GM21515 (cell line): ENCODE measurements at regions not wholly inside any gene's neighbourhood (a gene's known extent, or its start where the extent isn't known, plus 50 kb on each side); places are given as distances from the start of the nearest gene placed in this dataset.
"Not testable (repeated sequence)": the region's sequence is repeated elsewhere in the genome, so short reads cannot be mapped to it uniquely, and the experiment has no call there.

Source experiments
- ATAC-seq: cut with Tn5 transposase; IDR thresholded peaks from one replicate; pipeline ENCODE4 v1.9.1; 2021; ENCODE audit not compliant: unreplicated experiment

DNA sequence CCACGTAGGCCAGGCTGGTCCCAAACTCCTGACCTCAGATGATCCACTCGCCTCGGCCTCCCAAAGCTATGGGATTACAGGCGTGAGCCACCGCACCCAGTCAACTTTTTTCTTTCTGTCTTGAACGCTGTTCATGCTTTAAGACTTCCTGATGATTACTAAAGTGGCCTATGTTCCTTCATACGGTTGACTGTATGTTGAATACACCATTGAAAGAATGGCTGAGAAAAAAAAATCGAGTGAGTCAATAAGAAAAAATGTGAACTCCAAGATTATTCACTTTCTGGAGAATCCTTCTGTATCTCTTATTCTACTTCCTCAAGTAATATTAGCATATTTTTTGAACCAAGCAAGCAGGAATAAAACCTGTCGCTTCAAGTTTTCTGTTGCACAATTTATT is 955.0 kb downstream of the GATA3 start:
- ATAC-seq = no peak

GRCh38 chr10:9010093-9010492 is 955.6 kb downstream of the GATA3 start:
- no peak for ATAC-seq

- ATAC-seq = no peak
These were observed 956.6 kb downstream of the GATA3 start for GRCh38 chr10:9010931-9011670.

GRCh38 chr10:9012312-9012711 is 957.8 kb downstream of the GATA3 start:
- ATAC-seq = no peak

GRCh38 chr10:9015005-9015404 is 960.5 kb downstream of the GATA3 start:
- no peak for ATAC-seq

- ATAC-seq = no peak
These were observed 961.0 kb downstream of the GATA3 start for GRCh38 chr10:9015447-9015846.

DNA sequence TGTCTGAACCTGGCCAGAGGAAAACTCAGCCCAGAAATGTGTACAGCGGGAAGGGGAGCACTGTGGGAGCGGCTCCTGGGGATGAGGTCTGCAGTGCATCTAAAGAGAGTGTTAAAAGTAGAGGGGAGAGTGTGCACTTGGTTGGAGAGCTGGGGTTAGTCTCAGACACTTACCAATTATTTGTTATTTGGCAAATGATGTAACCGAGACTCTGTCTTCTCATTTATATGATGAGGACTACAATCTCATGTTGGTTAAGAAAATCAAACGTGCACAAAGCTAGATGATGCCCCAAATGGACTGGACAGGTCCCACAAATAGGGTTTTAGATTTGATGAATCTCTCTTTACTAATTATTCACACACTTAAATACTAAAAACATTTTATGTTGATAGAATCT is 962.4 kb downstream of the GATA3 start:
- no peak for ATAC-seq

DNA sequence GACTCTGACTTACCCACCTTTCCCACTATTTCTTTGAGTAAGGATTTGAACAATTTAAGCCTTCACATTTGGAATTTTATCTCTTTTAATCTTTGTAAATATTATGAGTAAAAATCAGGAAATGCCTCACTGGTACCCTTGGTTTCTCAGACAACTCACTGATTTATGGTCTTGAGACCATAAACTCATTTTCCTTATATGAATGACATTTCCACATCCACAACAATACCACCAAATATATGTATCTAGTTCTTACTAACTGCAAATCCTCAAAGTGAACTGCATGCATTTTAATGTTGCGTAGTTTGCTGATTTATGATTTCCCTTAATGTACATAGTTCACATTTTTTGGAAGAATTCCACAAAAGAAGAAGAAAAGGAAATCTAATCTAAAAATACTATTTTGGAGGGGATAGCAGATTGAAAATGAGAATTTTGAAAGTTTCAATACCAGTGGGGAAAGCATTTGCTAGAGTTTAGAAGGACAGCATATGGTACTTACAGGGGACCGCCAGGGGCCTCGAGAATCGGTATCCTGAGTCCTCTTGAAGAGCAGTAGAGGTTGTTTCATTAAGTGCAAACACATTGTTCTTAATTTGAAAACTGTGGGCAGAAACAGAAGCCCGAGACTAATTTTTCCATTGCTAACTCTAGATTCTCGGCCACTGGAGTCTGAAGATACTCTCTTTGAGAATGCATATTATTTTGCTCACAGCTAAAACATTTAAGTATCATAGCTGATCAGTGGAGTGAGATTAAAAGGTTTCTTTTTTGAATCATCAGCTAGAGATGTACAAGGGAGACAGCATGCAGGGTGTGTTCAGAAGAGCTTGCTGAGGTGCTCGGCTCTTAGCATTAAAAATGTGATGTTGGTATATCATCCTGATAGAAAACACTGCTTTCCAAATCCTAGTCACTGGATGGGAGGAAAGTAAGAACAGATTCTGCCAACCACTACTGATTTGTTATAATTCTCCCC is 964.0 kb downstream of the GATA3 start:
- no peak for ATAC-seq

DNA sequence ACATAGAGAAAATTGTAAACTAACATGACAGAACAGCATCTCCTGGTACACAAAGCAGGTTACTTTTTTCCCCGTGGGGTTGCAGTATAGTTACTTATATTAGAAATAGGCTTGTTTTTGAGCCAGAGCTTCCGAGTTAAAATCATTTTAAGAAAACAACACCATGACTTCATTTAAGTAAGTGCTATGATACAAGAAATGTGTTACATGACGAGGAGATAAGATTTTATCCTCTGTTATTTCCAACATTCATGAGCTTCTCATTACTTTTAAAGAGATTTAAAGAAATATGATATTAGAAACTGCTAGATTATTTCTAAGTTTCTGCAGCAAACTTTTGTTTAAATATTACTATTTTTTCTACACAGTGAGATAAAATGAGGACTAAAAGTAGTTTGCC is 968.7 kb downstream of the GATA3 start:
- no peak for ATAC-seq

DNA sequence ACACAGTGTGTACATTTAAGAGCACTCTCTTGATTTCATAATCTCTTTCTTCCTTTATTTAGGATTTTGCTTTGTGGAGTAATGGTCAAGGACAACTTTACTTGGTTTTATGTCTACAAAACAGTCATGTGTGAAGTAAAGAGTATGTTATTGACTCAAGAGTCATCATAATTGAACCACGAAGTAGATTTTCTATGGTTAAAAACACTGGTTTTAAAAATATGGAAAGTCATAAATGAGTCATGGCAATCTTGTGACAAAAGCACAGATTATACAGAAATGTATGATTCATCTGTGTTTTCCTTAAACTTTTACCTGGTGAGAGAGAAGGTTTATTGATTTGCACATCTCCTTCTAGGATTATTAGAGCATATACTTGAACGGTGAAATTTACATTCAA is 969.7 kb downstream of the GATA3 start:
- ATAC-seq = no peak

- ATAC-seq = no peak
These were observed 973.7 kb downstream of the GATA3 start for GRCh38 chr10:9028231-9028630.

- ATAC-seq = no peak
These were observed 980.9 kb downstream of the GATA3 start for GRCh38 chr10:9035355-9035754.

DNA sequence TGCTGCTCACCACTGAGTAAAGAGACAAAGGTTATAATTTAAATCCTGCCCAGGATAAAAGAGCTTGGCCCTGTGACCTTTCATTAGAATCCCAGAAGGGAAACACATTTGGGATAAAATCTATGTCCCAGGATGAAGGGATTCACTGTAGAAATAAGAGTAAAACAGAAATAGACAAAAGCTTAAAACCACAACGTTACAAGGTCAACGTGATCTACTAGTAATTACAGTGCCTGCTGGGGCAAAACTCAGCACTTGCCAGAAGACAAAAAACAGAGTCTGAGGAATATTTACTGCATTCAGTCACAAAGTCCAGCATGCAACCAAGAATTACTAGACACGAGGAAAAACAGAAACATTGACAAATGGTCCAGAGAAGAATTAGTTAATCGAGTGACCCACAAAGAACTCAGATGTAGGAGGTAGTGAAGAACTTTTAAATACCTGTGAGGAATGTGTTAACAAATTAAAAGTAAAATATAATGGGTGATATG is 982.3 kb downstream of the GATA3 start:
- no peak for ATAC-seq

DNA sequence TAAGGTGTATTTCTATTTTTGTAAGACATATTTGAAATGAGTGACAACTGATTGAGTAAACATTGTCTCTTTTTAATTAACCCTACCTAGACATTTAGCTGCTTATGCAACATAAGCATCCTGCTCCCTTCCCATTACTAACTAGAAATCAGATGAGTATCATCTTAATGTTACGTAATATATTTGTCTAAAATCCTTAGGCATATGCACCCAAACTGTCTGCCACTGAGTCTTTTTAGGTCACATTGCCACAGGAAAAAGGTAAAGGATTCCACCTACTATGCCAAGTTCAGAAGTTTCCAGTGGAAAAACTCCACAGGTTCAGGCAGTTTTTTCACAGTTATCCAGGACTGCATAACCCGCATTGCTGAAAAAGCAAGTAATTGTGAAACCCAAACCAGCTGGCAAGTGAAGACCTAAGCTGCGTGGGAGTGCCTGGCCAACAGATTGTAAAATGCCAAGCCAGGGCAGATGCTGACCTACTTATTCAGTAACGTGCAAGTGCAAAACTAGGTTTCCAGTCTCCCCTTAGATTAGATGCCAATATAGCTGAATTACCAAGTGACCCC is 983.7 kb downstream of the GATA3 start:
- no peak for ATAC-seq

DNA sequence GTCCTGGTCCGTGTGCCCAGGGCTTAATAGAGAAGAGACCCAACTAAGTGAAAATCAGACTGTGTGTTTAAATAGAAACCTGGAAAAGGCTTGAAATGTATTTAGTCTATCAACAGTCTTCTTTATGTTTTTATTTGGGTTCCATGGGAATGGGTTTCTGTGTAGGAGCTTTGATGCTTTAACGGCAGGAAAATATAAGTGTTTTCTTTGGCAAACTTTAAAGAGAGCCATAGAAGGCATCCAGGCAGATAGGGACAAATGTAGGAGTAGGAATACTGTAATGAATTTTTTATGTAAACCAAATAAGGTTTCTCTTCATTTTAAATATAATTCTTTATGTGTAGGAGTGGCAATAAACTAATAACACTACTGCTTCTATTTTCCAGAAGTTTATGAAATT is 989.0 kb downstream of the GATA3 start:
- ATAC-seq = no peak

GRCh38 chr10:9045311-9045710 is 990.8 kb downstream of the GATA3 start:
- no peak for ATAC-seq

DNA sequence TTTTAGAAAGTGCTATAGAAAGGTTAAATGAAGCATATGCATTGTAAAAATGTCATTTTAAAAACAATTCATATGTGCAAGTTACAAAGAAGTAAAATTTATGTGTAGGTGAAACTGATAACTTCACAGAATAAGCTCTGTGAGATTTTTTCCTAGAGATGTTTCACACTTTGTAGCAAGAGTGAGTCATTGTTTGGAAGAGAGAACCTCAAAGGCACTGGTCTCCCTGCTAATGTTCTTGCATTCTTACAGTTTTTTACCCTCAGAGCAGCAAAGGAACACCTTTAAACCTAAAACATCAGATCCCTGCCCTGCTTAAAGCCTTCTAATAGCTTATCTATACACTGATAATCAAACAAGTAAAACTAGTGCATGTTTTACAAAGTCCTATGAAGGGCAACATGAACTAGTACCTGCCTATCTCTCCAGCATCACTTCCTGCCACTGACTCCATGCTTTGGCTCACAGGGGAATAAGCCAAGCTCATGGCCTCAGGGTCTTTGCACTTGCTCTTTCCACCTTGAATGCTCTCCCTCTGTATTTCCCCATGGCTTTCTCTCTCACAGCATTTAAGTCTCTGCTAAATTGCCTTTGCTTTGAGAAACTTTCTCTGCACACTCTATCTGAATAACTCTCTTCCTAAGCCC is 997.0 kb downstream of the GATA3 start:
- ATAC-seq = no peak

DNA sequence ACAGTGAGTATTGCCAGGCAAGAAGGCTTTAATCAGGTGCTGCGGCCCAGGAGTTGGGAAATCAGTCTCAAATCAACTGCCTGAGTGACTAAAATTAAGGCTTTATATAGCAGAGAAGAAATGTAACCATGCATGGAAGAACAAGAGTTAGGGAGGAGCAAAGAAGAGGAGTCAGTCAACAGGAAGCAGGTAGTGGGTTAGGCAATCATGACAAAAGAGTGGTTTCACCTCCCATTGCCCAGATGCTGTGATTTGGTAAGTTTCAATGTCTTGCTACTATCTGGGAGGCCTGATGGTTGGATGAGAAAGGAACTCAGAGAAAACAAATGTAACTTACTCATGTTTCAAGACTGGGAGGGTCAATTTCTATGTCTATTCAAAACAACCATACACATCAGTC is 998.3 kb downstream of the GATA3 start:
- ATAC-seq = no peak

DNA sequence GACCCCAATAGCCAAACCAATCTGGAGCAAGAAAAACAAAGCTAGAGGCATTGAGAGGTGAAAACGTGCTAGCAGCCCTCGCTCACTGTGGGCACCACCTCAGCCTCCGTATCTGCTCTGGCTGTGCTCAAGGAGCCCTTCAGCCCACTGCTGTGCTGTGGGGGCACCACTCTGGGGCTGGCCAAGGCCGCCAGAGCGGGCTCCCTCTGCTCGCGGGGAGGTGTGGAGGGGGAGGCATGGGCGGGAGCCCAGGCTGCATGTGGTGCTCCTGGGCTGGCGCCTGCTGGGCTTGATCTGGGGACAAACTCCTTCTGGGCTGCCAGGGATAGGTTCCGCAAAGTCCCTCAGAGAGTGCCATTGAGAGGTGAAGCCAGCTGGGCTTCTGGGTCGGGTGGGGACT is 1002.0 kb downstream of the GATA3 start:
- ATAC-seq = no peak

DNA sequence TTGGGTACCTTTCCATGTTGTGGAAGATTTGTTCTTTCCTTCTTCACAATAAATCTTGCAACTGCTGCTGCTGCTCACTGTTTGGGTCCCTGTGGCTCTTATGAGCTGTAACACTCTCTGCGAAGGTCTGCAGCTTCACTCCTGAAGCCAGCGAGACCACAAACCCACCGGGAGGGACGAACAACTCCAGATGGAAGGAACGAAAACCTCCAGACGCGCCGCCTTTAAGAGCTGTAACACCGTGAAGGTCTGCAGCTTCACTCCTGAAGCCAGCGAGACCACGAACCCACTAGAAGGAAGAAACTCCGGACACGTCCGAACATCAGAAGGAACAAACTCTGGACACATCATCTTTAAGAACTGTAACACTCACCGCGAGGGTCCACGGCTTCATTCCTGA is 1002.8 kb downstream of the GATA3 start:
- ATAC-seq = not testable (repeated sequence)

DNA sequence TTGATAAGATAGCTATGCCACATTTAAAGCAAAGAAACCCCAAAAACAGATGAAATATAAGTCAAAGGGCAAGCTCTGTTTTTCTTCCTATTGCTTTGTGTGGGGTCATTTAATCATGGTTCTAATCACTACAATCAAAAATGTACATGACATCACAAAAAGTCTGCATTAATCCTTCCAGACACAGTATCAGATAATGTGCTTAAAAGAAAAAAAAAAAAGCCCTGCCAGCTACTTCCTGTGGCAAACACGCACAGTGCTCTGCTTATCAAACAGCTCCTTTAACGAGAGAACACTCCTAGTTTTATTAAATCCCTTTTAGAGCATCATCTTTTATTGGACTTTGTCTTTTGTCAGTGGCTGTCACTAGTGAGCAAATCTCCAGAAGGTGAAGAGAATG is 1005.8 kb downstream of the GATA3 start:
- ATAC-seq = no peak
